GM11168 (cell line): ENCODE measurements at regions not wholly inside any gene's neighbourhood (a gene's known extent, or its start where the extent isn't known, plus 50 kb on each side); places are given as distances from the start of the nearest gene placed in this dataset.

Experiments used
- in situ Hi-C: fragments of 300-500 bp; cut with MboI; formaldehyde crosslinking; loops from one replicate; pipeline ENCODE4 v1.12.0; 2022; ENCODE audit warnings: low sequenced_read_pairs; ENCODE audit not compliant: unreplicated experiment

DNA sequence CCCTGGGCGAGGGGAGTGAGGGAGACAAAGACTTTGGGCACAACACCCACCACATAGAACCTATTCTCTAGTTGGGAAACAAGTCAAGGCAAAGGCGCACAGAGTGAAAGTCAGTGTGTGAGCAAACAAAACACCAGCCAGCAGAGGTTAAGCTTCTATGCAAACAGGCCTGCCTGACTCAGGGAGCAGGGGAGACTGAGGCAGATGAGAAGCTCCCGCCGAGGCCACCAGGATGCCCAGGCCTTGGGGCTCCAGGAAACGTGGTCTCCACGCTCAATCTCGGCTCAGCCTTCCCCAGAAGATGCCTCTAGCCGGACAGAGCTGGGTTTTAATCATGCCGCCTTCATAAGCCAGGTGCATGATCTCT, 74.1 kb upstream of the KCNMA1 start:
- in situ Hi-C loops = no loop called here

DNA sequence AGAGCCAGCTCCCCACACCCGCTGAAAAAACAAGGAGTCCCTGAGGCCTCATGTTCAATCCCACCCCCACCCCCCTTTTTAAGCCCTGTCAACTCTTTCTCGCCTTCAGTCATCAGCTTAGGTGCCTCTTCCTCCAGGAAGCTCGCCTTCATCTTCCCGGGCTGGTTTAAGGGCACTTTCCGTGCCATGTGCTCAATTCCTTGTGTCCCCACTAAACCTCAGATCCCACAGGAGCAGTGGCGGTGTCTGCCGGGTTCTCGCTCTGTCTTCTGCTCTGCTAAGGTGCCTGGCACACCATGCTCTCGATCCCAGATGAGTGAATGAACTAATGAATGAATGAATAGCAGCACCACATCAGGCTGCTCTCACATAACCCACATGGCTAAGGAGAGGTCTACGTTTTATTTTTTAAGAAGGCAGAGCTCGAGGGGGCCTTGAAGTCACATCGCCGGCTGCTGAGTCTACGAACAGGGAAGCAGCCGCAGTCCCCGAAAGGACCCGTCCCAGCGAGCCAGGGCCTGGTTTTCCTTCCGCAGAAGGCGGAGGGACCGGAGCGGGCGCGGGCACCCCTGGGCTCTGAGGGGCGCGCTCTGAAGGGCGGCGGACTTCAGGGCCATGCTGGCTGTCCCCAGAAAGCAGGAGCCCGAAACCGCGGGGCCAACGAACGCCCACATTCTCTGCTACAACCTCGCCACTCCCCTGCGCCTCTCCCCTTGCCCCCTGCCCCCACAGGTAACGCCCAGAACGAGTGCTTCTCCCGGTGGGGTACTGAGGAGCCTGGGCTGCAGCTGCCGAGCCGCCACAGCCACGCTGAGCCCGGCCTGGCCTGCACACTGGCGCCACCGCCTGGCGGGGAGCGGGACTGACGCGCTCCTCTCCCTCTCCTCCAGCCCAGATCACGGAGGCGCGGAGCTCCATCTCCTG, 73.4 kb upstream of the KCNMA1 start:
- in situ Hi-C loops = no loop called here

- in situ Hi-C loops = no loop called here
Measured at GRCh38 chr10:77710081-77710551, 72.5 kb upstream of the KCNMA1 start.

GRCh38 chr10:77707570-77707969, 70.0 kb upstream of the KCNMA1 start:
- in situ Hi-C loops = no loop called here

DNA sequence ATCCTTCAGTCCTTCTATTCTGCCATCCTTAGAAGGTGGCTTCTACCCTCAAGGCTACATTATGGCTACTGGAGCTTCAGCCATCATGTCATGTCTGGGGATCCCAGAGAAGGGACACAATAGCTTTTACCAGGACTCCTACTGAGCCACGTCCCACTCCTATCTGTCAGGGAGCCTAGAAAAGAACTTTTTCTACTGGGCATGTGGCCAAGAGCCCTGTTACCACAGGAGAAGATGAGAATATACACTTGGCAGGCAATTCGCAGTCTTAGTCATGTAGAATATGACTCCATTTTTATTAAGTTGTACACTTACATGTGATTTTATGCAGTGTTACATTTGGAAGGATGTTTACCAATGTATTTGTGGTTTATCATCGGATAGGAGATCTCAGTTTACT, 64.6 kb upstream of the KCNMA1 start:
- in situ Hi-C loops = no loop called here

DNA sequence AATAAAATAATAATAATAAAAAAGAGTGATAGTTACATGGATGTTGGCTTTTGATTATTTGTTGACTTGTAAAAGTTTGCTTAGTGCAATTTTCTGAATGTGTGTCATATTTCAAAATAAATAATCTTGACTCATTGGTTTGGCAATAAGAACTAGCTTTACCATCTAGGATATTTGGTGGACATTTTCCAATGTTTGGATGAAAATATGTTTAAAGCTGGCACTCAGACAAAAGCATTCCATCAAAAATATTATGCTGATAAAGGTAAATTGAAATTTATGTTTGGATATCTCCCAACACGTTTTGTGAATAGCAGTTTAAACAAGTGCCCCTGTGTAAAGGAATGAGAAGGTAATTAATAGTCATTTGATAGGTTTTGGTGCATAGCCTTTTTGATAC, 62.5 kb upstream of the KCNMA1 start:
- in situ Hi-C loops = no loop called here

- in situ Hi-C loops = no loop called here
Measured at GRCh38 chr10:77699080-77699645, 61.6 kb upstream of the KCNMA1 start.

DNA sequence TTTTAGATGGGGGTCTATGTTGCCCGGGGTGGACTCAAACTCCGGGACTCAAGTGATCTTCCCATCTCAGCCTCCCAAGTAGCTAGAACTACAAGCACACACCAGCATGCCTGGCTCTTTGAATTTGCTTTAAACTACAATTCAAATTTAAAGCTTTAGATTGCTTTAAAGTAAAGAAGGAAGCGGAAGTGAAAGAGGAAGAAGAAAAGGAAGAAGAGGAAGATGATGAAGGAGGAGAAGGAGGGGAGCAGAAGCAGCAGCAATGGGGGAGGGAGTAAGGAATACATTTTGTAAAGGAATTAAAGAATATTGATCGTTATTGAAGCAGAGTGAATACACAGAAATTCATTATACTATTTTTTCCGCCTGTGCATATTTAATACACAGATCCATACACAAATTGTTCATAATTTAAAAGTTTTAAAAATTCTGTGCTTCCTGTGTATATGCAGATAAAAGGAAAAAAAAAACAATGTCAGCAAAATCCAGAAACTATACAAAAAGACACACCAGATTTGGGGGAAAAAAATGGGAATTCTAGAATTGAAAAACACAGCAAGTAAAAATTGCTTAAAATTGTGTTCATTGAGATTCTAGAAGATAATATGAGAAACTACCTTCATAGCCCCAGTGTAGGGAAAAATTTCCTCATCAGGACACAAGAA, 60.8 kb upstream of the KCNMA1 start:
- in situ Hi-C loops = no loop called here

DNA sequence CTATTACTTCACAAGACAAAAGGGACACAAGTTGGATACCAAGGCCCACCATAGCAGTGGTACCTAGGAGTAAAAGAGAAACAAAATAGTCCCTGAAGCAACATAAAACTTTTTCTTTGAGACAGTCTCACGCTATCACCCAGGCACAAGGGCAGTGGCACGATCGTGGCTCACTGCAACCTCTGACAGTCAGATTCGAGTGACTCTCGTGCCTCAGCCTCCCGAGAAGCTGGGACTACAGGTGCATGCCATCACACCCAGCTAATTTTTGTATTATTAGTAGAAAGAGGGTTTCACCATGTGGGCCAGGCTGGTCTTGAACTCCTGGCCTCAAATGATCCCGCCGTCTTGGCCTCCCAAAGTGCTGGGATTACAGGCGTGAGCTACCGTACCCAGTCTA, 59.0 kb upstream of the KCNMA1 start:
- in situ Hi-C loops = no loop called here

DNA sequence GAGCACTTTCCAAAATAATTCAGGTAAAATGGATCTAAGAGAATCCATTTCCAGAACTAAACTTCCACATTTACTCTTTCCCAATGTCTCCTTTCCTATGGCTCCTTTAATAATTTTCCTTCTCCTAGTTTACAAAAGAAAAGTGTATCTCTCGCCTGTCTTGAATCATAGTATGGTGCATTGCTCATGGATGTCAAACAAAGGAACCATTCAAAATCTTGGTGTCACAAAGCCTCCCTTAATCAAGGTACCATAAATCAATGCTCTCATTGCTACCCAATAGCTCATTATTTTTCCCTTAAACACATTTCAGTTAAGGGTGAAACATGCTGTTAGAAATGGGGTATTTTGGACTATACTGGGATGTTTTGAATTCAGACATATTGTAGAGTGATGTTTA, 57.6 kb upstream of the KCNMA1 start:
- in situ Hi-C loops = no loop called here

DNA sequence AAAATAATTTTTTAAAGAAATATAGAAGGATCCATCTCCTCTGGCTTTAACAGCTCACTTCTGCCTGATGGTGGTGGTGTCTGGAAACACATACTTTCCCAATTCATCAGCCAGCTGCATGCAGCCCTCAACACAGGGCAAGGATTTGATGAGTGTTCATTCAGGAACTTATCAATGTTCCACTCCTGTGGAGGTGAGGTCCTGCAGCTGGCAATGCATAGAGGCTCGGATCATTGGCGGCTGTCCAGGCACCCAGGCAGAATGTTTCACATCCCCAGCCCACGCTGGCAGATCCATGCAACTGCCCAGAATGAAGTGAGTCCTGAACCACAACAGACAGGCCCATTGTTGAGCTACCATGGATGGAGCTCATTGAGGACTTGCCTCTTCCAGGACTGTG, 55.2 kb upstream of the KCNMA1 start:
- in situ Hi-C loops = no loop called here

GRCh38 chr10:77689339-77689738, 51.7 kb upstream of the KCNMA1 start:
- in situ Hi-C loops = no loop called here

GRCh38 chr10:77687621-77688020, 50.0 kb upstream of the KCNMA1 start:
- in situ Hi-C loops = no loop called here
